GM20000 (cell line): ENCODE measurements at regions not wholly inside any gene's neighbourhood (a gene's known extent, or its start where the extent isn't known, plus 50 kb on each side); places are given as distances from the start of the nearest gene placed in this dataset.

Experiments
- DNase-seq: peaks from one replicate; pipeline ENCODE4 v3.0.0; 2012; ENCODE audit warnings: low spot score
- CTCF ChIP-seq: IDR thresholded peaks from 2 replicates; pipeline ENCODE4 v1.5.1; 2012; ENCODE audit warnings: mild to moderate bottlenecking, control low read depth; ENCODE audit errors: extremely low read depth, missing control alignments

GRCh38 chr2:203654826-203655225 lies 51.6 kb upstream of the CD28 start:
- TF ChIP-seq CTCF = no peak

GRCh38 chr2:203656522-203657287 lies 49.7 kb upstream of the CD28 start:
- DNase-seq = no peak
- no peak for TF ChIP-seq CTCF

More at GRCh38 chr2:203654826-203655225, 51.6 kb upstream of the CD28 start:
- no peak for DNase-seq
